Activated T-helper 2 cell treated with anti-CD3 and anti-CD28 coated beads, Interferon-gamma antibody, Interleukin-2, Interleukin-4, amounts not matched to agents 10 μg/mL and 5 μg/mL and 100 μg/mL, durations not matched to agents 14 hours and 24 hours and 36 hours (primary cell): ENCODE measurements at regions not wholly inside any gene's neighbourhood (a gene's known extent, or its start where the extent isn't known, plus 50 kb on each side); places are given as distances from the start of the nearest gene placed in this dataset.

ENCODE experiments used
- DNase-seq: peaks from one replicate; pipeline ENCODE4 v3.0.0; 2021; ENCODE audit warnings: low spot score
- H3K27ac Mint-ChIP-seq: one replicate; pipeline ENCODE4 v1.8.0; 2021; ENCODE audit warnings: mixed read lengths
- H3K27me3 Mint-ChIP-seq: one replicate; pipeline ENCODE4 v1.8.0; 2021; ENCODE audit warnings: low read depth, mixed read lengths
- H3K36me3 Mint-ChIP-seq: one replicate; pipeline ENCODE4 v1.8.0; 2021; ENCODE audit warnings: low read depth, mixed read lengths
- H3K4me1 Mint-ChIP-seq: one replicate; pipeline ENCODE4 v1.8.0; 2021; ENCODE audit warnings: low read depth, mixed read lengths
- H3K4me3 Mint-ChIP-seq: one replicate; pipeline ENCODE4 v1.8.0; 2021; ENCODE audit warnings: low read depth, mild to moderate bottlenecking, moderate library complexity, mixed read lengths
- H3K9me3 Mint-ChIP-seq: one replicate; pipeline ENCODE4 v1.8.0; 2021; ENCODE audit warnings: mixed read lengths
- intact Hi-C: fragments of 100-400 bp; cut with micrococcal nuclease; formaldehyde crosslinking; loops from one replicate; pipeline ENCODE4 v1.15.1; 2023

- Mint-ChIP-seq H3K27me3 (no peaks in the 10 kb centered on the region), H3K27ac (no peak overlapping the region), H3K36me3 (no peaks in the 10 kb centered on the region), H3K9me3 (no peaks in the 10 kb centered on the region), H3K4me1 (no peaks in the 10 kb centered on the region), H3K4me3 (no peak overlapping the region)
- no peak for DNase-seq
- intact Hi-C loops, result no loop called here
These were observed 622.2 kb downstream of the AACS start for GRCh38 chr12:125687403-125687802.

- no peak overlapping the region for H3K27ac Mint-ChIP-seq
- intact Hi-C loops, result no loop called here
- no peak for DNase-seq
These were observed 622.6 kb downstream of the AACS start for GRCh38 chr12:125687820-125688219.

GRCh38 chr12:125688223-125688622 is 623.0 kb downstream of the AACS start:
- H3K4me3 Mint-ChIP-seq, result no peak overlapping the region
- intact Hi-C loops, result no loop called here
- no peaks in the 10 kb centered on the region for H3K36me3 Mint-ChIP-seq
- DNase-seq, result no peak
- no peaks in the 10 kb centered on the region for H3K27me3 Mint-ChIP-seq
- H3K27ac Mint-ChIP-seq, result no peak overlapping the region
- H3K4me1 Mint-ChIP-seq, result no peaks in the 10 kb centered on the region
- H3K9me3 Mint-ChIP-seq, result no peaks in the 10 kb centered on the region

More at GRCh38 chr12:125687820-125688219, 622.6 kb downstream of the AACS start:
- Mint-ChIP-seq H3K9me3 (no peaks in the 10 kb centered on the region), H3K36me3 (no peaks in the 10 kb centered on the region), H3K27me3 (no peaks in the 10 kb centered on the region), H3K4me3 (no peak overlapping the region), H3K4me1 (no peaks in the 10 kb centered on the region)

- Mint-ChIP-seq H3K36me3 (no peaks in the 10 kb centered on the region), H3K4me1 (no peaks in the 10 kb centered on the region), H3K4me3 (no peak overlapping the region), H3K9me3 (no peaks in the 10 kb centered on the region), H3K27me3 (no peaks in the 10 kb centered on the region), H3K27ac (no peak overlapping the region)
- no peak for DNase-seq
- intact Hi-C loops, result no loop called here
These were observed 623.6 kb downstream of the AACS start for GRCh38 chr12:125688881-125689280.

- no peak for DNase-seq
- Mint-ChIP-seq H3K27ac (no peak overlapping the region), H3K9me3 (no peaks in the 10 kb centered on the region), H3K36me3 (no peaks in the 10 kb centered on the region), H3K4me3 (no peak overlapping the region), H3K4me1 (no peaks in the 10 kb centered on the region), H3K27me3 (no peaks in the 10 kb centered on the region)
- intact Hi-C loops, result no loop called here
These were observed 624.6 kb downstream of the AACS start for GRCh38 chr12:125689576-125690410.

GRCh38 chr12:125690841-125691240 is 625.6 kb downstream of the AACS start:
- Mint-ChIP-seq H3K27ac (no peak overlapping the region), H3K4me3 (no peak overlapping the region), H3K4me1 (no peaks in the 10 kb centered on the region), H3K36me3 (no peaks in the 10 kb centered on the region), H3K27me3 (no peaks in the 10 kb centered on the region), H3K9me3 (no peaks in the 10 kb centered on the region)
- DNase-seq, result no peak
- intact Hi-C loops, result no loop called here

- intact Hi-C loops, result no loop called here
- Mint-ChIP-seq H3K36me3 (no peaks in the 10 kb centered on the region), H3K9me3 (no peaks in the 10 kb centered on the region), H3K4me3 (no peak overlapping the region), H3K27ac (no peak overlapping the region), H3K4me1 (no peaks in the 10 kb centered on the region), H3K27me3 (no peaks in the 10 kb centered on the region)
- DNase-seq, result no peak
These were observed 630.8 kb downstream of the AACS start for GRCh38 chr12:125696054-125696453.

GRCh38 chr12:125704803-125705202 is 639.6 kb downstream of the AACS start:
- H3K36me3 Mint-ChIP-seq, result no peaks in the 10 kb centered on the region

GRCh38 chr12:125720961-125721360 is 655.7 kb downstream of the AACS start:
- H3K4me1 Mint-ChIP-seq, result no peaks in the 10 kb centered on the region
- H3K27me3 Mint-ChIP-seq, result no peaks in the 10 kb centered on the region
- H3K36me3 Mint-ChIP-seq, result no peaks in the 10 kb centered on the region
- intact Hi-C loops, result no loop called here
- no peak overlapping the region for H3K27ac Mint-ChIP-seq
- no peak for DNase-seq
- no peak overlapping the region for H3K4me3 Mint-ChIP-seq
- peaks cover 27% of the 10 kb centered on the region for H3K9me3 Mint-ChIP-seq

More at GRCh38 chr12:125704803-125705202, 639.6 kb downstream of the AACS start:
- intact Hi-C loops, result no loop called here
- Mint-ChIP-seq H3K27me3 (no peaks in the 10 kb centered on the region), H3K4me3 (no peak overlapping the region), H3K27ac (no peak overlapping the region), H3K4me1 (no peaks in the 10 kb centered on the region), H3K9me3 (no peaks in the 10 kb centered on the region)
- no peak for DNase-seq

- no peaks in the 10 kb centered on the region for H3K27me3 Mint-ChIP-seq
- peaks cover 13% of the 10 kb centered on the region for H3K9me3 Mint-ChIP-seq
- H3K27ac Mint-ChIP-seq, result no peak overlapping the region
- H3K4me1 Mint-ChIP-seq, result no peaks in the 10 kb centered on the region
- H3K36me3 Mint-ChIP-seq, result no peaks in the 10 kb centered on the region
- H3K4me3 Mint-ChIP-seq, result no peak overlapping the region
- intact Hi-C loops, result no loop called here
- no peak for DNase-seq
These were observed 668.9 kb downstream of the AACS start for GRCh38 chr12:125734137-125734536.

- no peak for DNase-seq
- H3K36me3 Mint-ChIP-seq, result no peaks in the 10 kb centered on the region
- peaks cover 32% of the 10 kb centered on the region for H3K9me3 Mint-ChIP-seq
- intact Hi-C loops, result no loop called here
- no peak overlapping the region for H3K4me3 Mint-ChIP-seq
- H3K27me3 Mint-ChIP-seq, result no peaks in the 10 kb centered on the region
- no peak overlapping the region for H3K27ac Mint-ChIP-seq
- no peaks in the 10 kb centered on the region for H3K4me1 Mint-ChIP-seq
These were observed 673.0 kb downstream of the AACS start for GRCh38 chr12:125738211-125738610.

GRCh38 chr12:125742413-125742812 is 677.2 kb downstream of the AACS start:
- Mint-ChIP-seq H3K27me3 (no peaks in the 10 kb centered on the region), H3K4me1 (no peaks in the 10 kb centered on the region), H3K27ac (no peak overlapping the region), H3K4me3 (no peak overlapping the region), H3K36me3 (no peaks in the 10 kb centered on the region), H3K9me3 (peaks cover 27% of the 10 kb centered on the region)
- DNase-seq, result no peak
- intact Hi-C loops, result no loop called here

- DNase-seq, result no peak
- H3K4me1 Mint-ChIP-seq, result no peaks in the 10 kb centered on the region
- no peak overlapping the region for H3K4me3 Mint-ChIP-seq
- no peak overlapping the region for H3K27ac Mint-ChIP-seq
- H3K36me3 Mint-ChIP-seq, result no peaks in the 10 kb centered on the region
- peaks cover 27% of the 10 kb centered on the region for H3K9me3 Mint-ChIP-seq
- intact Hi-C loops, result no loop called here
- no peaks in the 10 kb centered on the region for H3K27me3 Mint-ChIP-seq
These were observed 679.0 kb downstream of the AACS start for GRCh38 chr12:125744201-125744600.
